ENCODE measurements at regions not wholly inside any gene's neighbourhood (a gene's known extent, or its start where the extent isn't known, plus 50 kb on each side); places are given as distances from the start of the nearest gene placed in this dataset.

GRCh38 chr1:59154401-59154800 lies 142.5 kb upstream of the FGGY start:
- no peak overlapping the region for H3K4me3 ChIP-seq (replicated peaks in 1 of 2; ENCODE audit: low read depth in 2 of 2, low read length in 2 of 2)
- no peak for DNase-seq (ENCODE audit: low read depth in 2 of 2)
- TF ChIP-seq CTCF (IDR thresholded peaks at IDR 0.05; ENCODE audit: low read depth, low read length), result no peak

GRCh38 chr1:59155351-59155750 lies 141.5 kb upstream of the FGGY start:
- H3K4me3 ChIP-seq (replicated peaks in 1 of 2; ENCODE audit: low read depth in 2 of 2, low read length in 2 of 2), result no peak overlapping the region
- no peak for DNase-seq (ENCODE audit: low read depth in 2 of 2)
- no peak for TF ChIP-seq CTCF (IDR thresholded peaks at IDR 0.05; ENCODE audit: low read depth, low read length)

GRCh38 chr1:59156051-59156450 lies 140.8 kb upstream of the FGGY start:
- no peak for TF ChIP-seq CTCF (IDR thresholded peaks at IDR 0.05; ENCODE audit: low read depth, low read length)
- H3K4me3 ChIP-seq (replicated peaks in 1 of 2; ENCODE audit: low read depth in 2 of 2, low read length in 2 of 2), result no peak overlapping the region
- DNase-seq (ENCODE audit: low read depth in 2 of 2), result peak in 1 of 2 donors; percentile 66

GRCh38 chr1:59156526-59157199 lies 140.2 kb upstream of the FGGY start:
- DNase-seq (ENCODE audit: low read depth in 2 of 2), result peak; percentile 32 to 61
- no peak for TF ChIP-seq CTCF (IDR thresholded peaks at IDR 0.05; ENCODE audit: low read depth, low read length)
- H3K4me3 ChIP-seq (replicated peaks in 1 of 2; ENCODE audit: low read depth in 2 of 2, low read length in 2 of 2), result no peak overlapping the region

- no peak for DNase-seq (ENCODE audit: low read depth in 2 of 2)
- TF ChIP-seq CTCF (IDR thresholded peaks at IDR 0.05; ENCODE audit: low read depth, low read length), result no peak
These were observed 138.6 kb upstream of the FGGY start for GRCh38 chr1:59158321-59158720.

GRCh38 chr1:59159557-59160203 lies 137.2 kb upstream of the FGGY start:
- TF ChIP-seq CTCF (IDR thresholded peaks at IDR 0.05; ENCODE audit: low read depth, low read length), result no peak
- no peak for DNase-seq (ENCODE audit: low read depth in 2 of 2)
- no peak overlapping the region for H3K4me3 ChIP-seq (replicated peaks in 1 of 2; ENCODE audit: low read depth in 2 of 2, low read length in 2 of 2)

More at GRCh38 chr1:59158321-59158720, 138.6 kb upstream of the FGGY start:
- no peak overlapping the region for H3K4me3 ChIP-seq (replicated peaks in 1 of 2; ENCODE audit: low read depth in 2 of 2, low read length in 2 of 2)

Data from cardiac fibroblast (primary cell).